Fibroblast of the aortic adventitia (primary cell): ENCODE measurements at regions not wholly inside any gene's neighbourhood (a gene's known extent, or its start where the extent isn't known, plus 50 kb on each side); places are given as distances from the start of the nearest gene placed in this dataset.

Experiments used
- DNase-seq: peaks from one replicate; pipeline ENCODE4 v3.0.0-alpha.2; 2010; ENCODE audit warnings: low read depth
- H3K4me3 ChIP-seq: 2 replicates; pipeline ENCODE4 v1.5.1; 2011; ENCODE audit warnings: low read depth, mild to moderate bottlenecking, control low read depth, low read length, moderate library complexity
- CTCF ChIP-seq: IDR thresholded peaks from 2 replicates; pipeline ENCODE4 v1.5.1; 2011; ENCODE audit warnings: mild to moderate bottlenecking, low read length, control low read depth, inconsistent platforms; ENCODE audit not compliant: insufficient read depth

- peak; percentile 66 for DNase-seq
- TF ChIP-seq CTCF = peak; percentile 46
- no peak overlapping the region for H3K4me3 ChIP-seq
Measured at GRCh38 chr2:71933467-71934319, 214.0 kb downstream of the CYP26B1 start.

- TF ChIP-seq CTCF = no peak
- H3K4me3 ChIP-seq = no peak overlapping the region
- no peak for DNase-seq
Measured at GRCh38 chr2:71932780-71933466, 214.7 kb downstream of the CYP26B1 start.

- TF ChIP-seq CTCF = no peak
- no peak overlapping the region for H3K4me3 ChIP-seq
- no peak for DNase-seq
Measured at GRCh38 chr2:71932037-71932779, 215.5 kb downstream of the CYP26B1 start.

- DNase-seq = no peak
- H3K4me3 ChIP-seq = no peak overlapping the region
- TF ChIP-seq CTCF = no peak
Measured at GRCh38 chr2:71930049-71930681, 217.5 kb downstream of the CYP26B1 start.

GRCh38 chr2:71929482-71929772 is 218.2 kb downstream of the CYP26B1 start:
- TF ChIP-seq CTCF = no peak
- no peak for DNase-seq
- no peak overlapping the region for H3K4me3 ChIP-seq

- no peak overlapping the region for H3K4me3 ChIP-seq
- no peak for DNase-seq
Measured at GRCh38 chr2:71928734-71929481, 218.8 kb downstream of the CYP26B1 start.

More at GRCh38 chr2:71928734-71929481, 218.8 kb downstream of the CYP26B1 start:
- TF ChIP-seq CTCF = no peak
